D721Med (cell line): ENCODE measurements at regions not wholly inside any gene's neighbourhood (a gene's known extent, or its start where the extent isn't known, plus 50 kb on each side); places are given as distances from the start of the nearest gene placed in this dataset.

Experiments used
- DNase-seq: peaks from one replicate; pipeline ENCODE4 v3.0.0; 2011; ENCODE audit warnings: low spot score; ENCODE audit not compliant: insufficient read length
- FAIRE-seq: peaks from 2 replicates; lab custom pipeline; 2011; peaks lifted over from hg19 to GRCh38; lab: Jason Lieb, UNC
- TF ChIP-seq, protein P1 (sequence below): IDR thresholded peaks from 2 replicates; pipeline ENCODE4 v1.5.1; 2012; ENCODE audit warnings: mild to moderate bottlenecking, control low read depth; ENCODE audit not compliant: insufficient read depth; ENCODE audit errors: missing control alignments

DNA sequence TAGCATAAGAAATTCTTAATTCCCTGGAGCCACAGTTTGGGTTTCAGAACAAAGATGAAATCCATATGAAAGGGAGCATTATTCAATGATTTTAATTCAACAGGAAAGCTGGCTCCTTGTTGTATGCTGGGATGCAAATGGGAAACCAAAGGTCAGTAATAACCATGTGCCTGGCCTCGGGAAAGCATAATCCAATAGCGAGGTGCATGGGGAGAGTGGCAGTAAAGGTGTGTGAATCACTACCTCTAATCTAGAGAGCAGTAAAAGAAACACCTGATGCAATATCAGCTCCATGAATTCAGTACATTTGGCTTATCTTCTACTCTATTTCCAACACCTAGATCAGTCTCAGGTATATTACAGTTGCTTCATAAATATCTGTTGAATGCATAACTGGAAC lies 220.1 kb downstream of the FBXO15 start:
- TF ChIP-seq, protein P1, sequence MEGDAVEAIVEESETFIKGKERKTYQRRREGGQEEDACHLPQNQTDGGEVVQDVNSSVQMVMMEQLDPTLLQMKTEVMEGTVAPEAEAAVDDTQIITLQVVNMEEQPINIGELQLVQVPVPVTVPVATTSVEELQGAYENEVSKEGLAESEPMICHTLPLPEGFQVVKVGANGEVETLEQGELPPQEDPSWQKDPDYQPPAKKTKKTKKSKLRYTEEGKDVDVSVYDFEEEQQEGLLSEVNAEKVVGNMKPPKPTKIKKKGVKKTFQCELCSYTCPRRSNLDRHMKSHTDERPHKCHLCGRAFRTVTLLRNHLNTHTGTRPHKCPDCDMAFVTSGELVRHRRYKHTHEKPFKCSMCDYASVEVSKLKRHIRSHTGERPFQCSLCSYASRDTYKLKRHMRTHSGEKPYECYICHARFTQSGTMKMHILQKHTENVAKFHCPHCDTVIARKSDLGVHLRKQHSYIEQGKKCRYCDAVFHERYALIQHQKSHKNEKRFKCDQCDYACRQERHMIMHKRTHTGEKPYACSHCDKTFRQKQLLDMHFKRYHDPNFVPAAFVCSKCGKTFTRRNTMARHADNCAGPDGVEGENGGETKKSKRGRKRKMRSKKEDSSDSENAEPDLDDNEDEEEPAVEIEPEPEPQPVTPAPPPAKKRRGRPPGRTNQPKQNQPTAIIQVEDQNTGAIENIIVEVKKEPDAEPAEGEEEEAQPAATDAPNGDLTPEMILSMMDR: no peak
- DNase-seq: no peak
- peak; percentile 81 for FAIRE-seq

DNA sequence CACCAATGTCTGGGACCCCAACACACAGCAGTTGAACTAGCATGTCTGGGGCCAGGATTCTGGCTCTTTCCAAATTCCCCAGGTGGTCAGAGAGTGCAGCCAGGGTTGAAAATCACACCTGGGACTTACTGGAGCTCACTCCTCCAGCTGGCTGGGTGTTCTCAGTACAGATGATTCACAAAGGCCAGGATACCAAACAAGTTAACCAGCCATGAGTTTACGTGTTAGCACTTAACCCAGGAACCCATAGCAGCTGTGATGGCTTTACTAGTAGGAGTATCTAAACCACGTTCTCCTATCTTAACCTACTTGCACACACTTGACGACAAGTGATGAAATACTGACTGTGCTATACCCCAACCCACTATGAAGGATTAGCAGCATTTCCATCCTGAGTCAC lies 222.8 kb downstream of the FBXO15 start:
- FAIRE-seq (no peak), DNase-seq (no peak)
- TF ChIP-seq, protein P1: no peak

DNA sequence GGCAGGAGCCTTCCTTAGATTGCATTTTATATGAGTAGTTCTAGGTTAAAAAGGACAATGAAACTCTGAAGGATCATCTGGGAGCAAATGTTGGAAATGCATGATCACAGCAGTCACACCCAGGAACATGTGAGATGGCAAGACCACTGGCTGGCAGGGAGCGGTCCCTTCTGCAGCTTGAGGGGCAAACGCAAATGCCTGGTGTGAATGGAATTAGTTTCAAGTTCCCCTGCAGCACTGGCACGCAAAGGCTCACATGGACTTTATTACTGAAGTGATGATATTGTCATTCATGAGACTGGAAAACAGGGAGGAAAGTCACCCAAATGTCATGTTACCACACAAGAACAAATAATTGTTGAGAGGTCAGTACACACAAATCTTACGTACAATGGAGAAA lies 223.3 kb downstream of the FBXO15 start:
- TF ChIP-seq, protein P1: no peak
- FAIRE-seq: peak; percentile 81

DNA sequence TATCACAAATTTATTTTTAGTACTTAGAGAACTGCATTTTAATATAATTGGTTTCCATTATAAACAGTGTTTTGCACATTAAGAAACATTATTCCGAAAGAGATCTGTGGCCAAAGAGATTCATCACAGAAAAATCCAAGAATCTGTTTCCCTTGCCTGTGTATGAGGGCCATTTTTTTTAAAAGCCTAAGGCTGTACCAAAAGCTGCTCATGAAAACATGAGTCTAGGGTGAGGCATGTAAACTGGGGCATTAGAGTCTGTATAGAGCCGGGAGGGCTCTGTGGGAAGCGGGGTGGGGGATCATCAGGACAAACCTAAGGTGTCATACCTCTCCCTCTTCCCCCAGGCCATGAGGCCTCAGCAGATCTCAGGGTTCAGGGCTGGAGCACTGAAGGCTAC lies 223.8 kb downstream of the FBXO15 start:
- FAIRE-seq (no peak), DNase-seq (no peak)
- TF ChIP-seq, protein P1: no peak

More for the DNA sequence above, 223.3 kb downstream of the FBXO15 start:
- DNase-seq: no peak

DNA sequence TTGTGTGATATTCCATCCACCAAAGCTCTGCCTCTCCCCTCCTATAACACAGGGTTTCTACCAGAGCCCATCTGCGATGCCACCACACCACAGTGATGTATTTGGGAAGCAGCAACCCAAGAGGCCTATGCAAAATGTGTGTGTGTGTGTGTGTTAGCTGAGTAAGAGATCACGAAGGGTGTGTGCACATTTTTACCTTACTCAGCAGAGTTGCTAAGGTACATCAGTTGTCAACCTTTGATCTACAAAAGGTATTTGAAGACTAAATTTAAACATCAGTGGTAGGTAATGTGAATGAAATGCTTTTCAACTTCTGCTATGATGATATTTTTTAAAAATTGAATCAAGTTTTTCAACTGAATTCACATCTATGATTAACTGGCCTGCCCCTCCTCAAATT lies 227.6 kb downstream of the FBXO15 start:
- FAIRE-seq (no peak), DNase-seq (no peak)
- TF ChIP-seq, protein P1: no peak

DNA sequence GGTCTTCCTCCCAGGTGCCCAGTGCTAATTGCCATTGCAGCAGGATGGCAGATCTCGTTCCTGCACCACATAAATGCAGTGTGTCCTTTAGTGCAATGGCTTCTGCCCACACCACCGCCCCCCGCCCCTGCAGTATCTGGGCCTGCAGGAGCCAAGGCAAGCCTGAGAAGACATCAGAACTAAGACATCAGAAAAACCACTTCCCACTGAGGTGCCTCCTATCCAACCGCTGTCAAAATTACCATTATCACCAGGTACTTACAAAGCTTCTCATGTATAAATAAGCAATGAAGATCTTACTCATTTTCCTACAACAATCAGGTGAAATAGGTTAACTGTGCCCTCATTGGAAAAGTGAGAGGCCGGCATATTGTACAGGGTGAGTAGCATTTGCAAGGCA lies 228.8 kb downstream of the FBXO15 start:
- TF ChIP-seq, protein P1: no peak
- DNase-seq (no peak), FAIRE-seq (no peak)

DNA sequence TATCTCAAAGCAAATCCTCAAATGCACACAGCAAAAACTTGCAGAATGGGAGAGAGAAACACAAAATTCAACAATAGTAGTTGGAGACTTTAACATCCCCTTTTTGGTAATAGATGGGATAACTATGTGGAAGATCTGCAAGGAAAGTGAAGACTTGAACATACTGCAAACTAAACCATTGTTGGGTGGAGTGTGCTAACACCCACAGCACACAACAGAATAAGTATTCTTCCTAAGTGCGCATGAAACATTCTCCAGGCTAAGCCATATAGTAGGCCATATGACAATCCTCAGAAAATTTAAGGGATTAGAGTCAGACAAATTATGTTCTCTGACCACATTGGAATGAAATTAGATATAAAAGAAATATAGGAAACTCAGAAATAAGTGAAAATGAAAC lies 230.6 kb downstream of the FBXO15 start:
- DNase-seq (no peak), FAIRE-seq (peak; percentile 91)
- TF ChIP-seq, protein P1: no peak
